Hepatocyte (in vitro differentiated cells): ENCODE measurements at regions not wholly inside any gene's neighbourhood (a gene's known extent, or its start where the extent isn't known, plus 50 kb on each side); places are given as distances from the start of the nearest gene placed in this dataset.

Experiments used
- DNase-seq: peaks from one replicate; pipeline ENCODE4 v3.0.0-alpha.2; 2016; ENCODE audit warnings: low spot score
- H2AFZ ChIP-seq: fragments of 200-600 bp; sonication (generic); 2 replicates; pipeline ENCODE4 v1.6.0; 2016; ENCODE audit warnings: antibody characterized with exemption, mild to moderate bottlenecking
- H3K27ac ChIP-seq: fragments of 200-600 bp; sonication (generic); 2 replicates; pipeline ENCODE4 v1.5.1; 2016; ENCODE audit warnings: mild to moderate bottlenecking
- H3K27me3 ChIP-seq: fragments of 200-600 bp; sonication (generic); 2 replicates; pipeline ENCODE4 v1.6.1; 2016
- H3K36me3 ChIP-seq: fragments of 200-600 bp; sonication (generic); replicated peaks from 2 replicates; pipeline ENCODE4 v1.5.1; 2016; ENCODE audit warnings: low read depth; ENCODE audit not compliant: insufficient read depth
- H3K4me1 ChIP-seq: fragments of 200-600 bp; sonication (generic); 2 replicates; pipeline ENCODE4 v1.5.1; 2016; ENCODE audit warnings: mild to moderate bottlenecking, moderate library complexity; ENCODE audit not compliant: insufficient read depth
- H3K4me2 ChIP-seq: fragments of 200-600 bp; sonication (generic); 2 replicates; pipeline ENCODE4 v1.6.0; 2016
- H3K4me3 ChIP-seq: fragments of 200-600 bp; sonication (generic); 2 replicates; pipeline ENCODE4 v1.5.1; 2016; ENCODE audit warnings: mild to moderate bottlenecking
- H3K79me2 ChIP-seq: fragments of 200-600 bp; sonication (generic); 2 replicates; pipeline ENCODE4 v1.6.0; 2017; ENCODE audit warnings: mild to moderate bottlenecking
- H3K9me2 ChIP-seq: fragments of 200-600 bp; sonication (generic); replicated peaks from 2 replicates; pipeline ENCODE4 v1.6.0; 2017; ENCODE audit warnings: mild to moderate bottlenecking; ENCODE audit not compliant: insufficient read depth
- H3K9me3 ChIP-seq: fragments of 200-600 bp; sonication (generic); 2 replicates; pipeline ENCODE4 v1.5.1; 2016; ENCODE audit warnings: low read depth, mild to moderate bottlenecking
- H4K20me1 ChIP-seq: fragments of 200-600 bp; sonication (generic); 2 replicates; pipeline ENCODE4 v1.6.0; 2016; ENCODE audit warnings: mild to moderate bottlenecking; ENCODE audit not compliant: insufficient read depth, poor library complexity, severe bottlenecking
- EZH2 ChIP-seq: fragments of 200-600 bp; sonication (generic); IDR thresholded peaks from 2 replicates; pipeline ENCODE4 v1.6.1; 2016; ENCODE audit warnings: antibody characterized with exemption, mild to moderate bottlenecking, borderline replicate concordance
- EZH2phosphoT487 ChIP-seq: fragments of 200-600 bp; sonication (generic); IDR thresholded peaks from one replicate; pipeline ENCODE4 v1.6.1; 2018; ENCODE audit warnings: antibody characterized with exemption, mild to moderate bottlenecking, low read depth, moderate library complexity; ENCODE audit not compliant: unreplicated experiment, severe bottlenecking
- WGBS: methylation state at CpG from one replicate; pipeline ENCODE4 v1.1.6; 2016; ENCODE audit warnings: low lambda C conversion rate; ENCODE audit errors: missing lambda C conversion rate; 5-methylcytosine and 5-hydroxymethylcytosine counted together
- TF ChIP-seq, protein P1 (sequence below): fragments of 200-600 bp; sonication (generic); IDR thresholded peaks from 2 replicates; pipeline ENCODE4 v1.5.1; 2016; ENCODE audit warnings: antibody characterized with exemption, mild to moderate bottlenecking; ENCODE audit not compliant: poor library complexity

DNA sequence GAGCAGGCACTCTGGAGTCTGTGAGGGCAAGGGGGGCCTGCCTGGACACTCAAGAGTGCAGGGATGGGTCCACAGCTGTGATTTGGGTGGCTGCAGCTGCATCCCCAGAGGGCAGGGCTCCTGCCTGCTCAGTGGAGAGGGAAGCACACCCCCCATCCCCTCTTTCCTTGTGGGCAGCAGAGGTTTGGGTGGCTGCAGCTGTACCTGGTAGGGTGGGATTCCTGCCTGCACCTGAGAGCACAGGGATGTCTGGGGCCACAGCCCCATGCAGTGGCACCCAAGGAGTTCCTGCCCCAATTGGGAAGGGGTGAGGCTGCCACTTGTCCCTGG, 605.4 kb upstream of the FAM174A start:
- Histone ChIP-seq H3K79me2 (no peaks in the 10 kb centered on the region), H3K27me3 (no peaks in the 10 kb centered on the region), H3K4me1 (no peaks in the 10 kb centered on the region), H3K4me3 (no peak overlapping the region), H4K20me1 (no peaks in the 10 kb centered on the region), H3K4me2 (no peak overlapping the region), H3K9me2 (no peaks in the 10 kb centered on the region), H3K9me3 (no peaks in the 10 kb centered on the region), H2AFZ (no peak overlapping the region), H3K27ac (no peak overlapping the region), H3K36me3 (no peaks in the 10 kb centered on the region)
- TF ChIP-seq EZH2 (no peak), EZH2phosphoT487 (no peak)
- TF ChIP-seq, protein P1, sequence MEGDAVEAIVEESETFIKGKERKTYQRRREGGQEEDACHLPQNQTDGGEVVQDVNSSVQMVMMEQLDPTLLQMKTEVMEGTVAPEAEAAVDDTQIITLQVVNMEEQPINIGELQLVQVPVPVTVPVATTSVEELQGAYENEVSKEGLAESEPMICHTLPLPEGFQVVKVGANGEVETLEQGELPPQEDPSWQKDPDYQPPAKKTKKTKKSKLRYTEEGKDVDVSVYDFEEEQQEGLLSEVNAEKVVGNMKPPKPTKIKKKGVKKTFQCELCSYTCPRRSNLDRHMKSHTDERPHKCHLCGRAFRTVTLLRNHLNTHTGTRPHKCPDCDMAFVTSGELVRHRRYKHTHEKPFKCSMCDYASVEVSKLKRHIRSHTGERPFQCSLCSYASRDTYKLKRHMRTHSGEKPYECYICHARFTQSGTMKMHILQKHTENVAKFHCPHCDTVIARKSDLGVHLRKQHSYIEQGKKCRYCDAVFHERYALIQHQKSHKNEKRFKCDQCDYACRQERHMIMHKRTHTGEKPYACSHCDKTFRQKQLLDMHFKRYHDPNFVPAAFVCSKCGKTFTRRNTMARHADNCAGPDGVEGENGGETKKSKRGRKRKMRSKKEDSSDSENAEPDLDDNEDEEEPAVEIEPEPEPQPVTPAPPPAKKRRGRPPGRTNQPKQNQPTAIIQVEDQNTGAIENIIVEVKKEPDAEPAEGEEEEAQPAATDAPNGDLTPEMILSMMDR: no peak
- no peak for DNase-seq

DNA sequence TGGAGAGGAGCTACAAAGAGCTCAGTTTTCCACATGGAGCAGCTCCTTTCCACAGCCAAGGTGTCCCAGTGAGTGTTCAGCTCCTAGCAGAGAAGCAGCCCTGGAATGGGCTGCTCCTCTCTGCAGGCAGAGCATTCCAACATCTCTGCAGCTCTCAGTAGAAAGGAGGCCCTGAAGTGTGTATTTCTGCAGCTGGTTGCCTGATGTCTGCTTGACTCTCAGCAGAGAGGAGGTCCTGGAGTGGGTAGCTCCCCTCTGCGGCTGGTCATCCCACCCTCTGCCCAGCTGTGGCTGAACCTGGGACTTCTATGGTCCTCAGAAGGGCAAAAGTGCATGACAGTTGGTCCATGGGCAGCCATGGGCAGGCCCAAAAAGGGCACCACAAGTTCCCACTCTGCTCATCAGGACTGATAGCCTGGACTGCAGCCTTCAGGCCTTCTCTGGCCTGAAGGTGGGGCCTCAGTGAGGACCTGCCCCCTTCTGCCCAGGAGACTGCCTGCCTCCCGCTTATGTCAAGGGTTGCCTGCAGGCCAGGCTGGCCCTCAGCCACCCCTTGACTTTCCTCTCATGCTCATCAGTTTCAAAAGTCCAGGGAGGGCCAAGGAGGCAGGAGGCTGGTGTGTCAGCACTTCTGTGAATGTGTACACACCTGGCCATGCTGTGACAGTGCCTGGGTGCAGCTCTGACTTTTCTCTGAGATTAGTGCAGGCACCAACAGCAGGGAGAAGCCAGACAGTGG, 605.9 kb upstream of the FAM174A start:
- Histone ChIP-seq H3K9me2 (no peaks in the 10 kb centered on the region), H3K4me2 (no peak overlapping the region), H2AFZ (no peak overlapping the region), H3K36me3 (no peaks in the 10 kb centered on the region), H3K4me3 (no peak overlapping the region), H3K4me1 (no peaks in the 10 kb centered on the region), H3K9me3 (no peaks in the 10 kb centered on the region), H3K79me2 (no peaks in the 10 kb centered on the region), H3K27ac (no peak overlapping the region), H4K20me1 (no peaks in the 10 kb centered on the region), H3K27me3 (no peaks in the 10 kb centered on the region)
- no peak for DNase-seq
- no peak for TF ChIP-seq EZH2phosphoT487
- no peak for TF ChIP-seq EZH2
- TF ChIP-seq, protein P1: no peak
- WGBS: 93% methylated on average over 2 of the region's 2 CpGs

DNA sequence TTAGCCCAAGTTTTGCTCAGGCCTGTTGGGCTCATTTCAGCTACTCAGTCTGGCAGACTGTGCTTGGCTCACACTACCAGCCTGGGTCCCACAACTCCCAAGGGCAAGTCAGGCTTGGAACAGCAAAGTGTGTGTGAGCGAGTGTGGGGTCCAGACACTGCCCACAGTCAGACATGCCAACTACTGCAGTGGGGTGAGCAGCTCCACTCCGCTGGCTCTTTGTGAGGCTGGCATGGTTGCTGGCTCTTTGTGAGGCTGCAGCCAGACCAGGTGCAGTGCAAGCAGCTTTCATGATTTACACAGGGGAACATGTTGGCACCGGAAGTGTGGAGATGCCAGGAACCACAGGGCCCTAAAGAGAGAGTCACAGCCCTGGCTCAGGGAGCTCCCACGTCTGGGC, 606.7 kb upstream of the FAM174A start:
- Histone ChIP-seq H3K79me2 (no peaks in the 10 kb centered on the region), H3K36me3 (no peaks in the 10 kb centered on the region), H3K4me2 (no peak overlapping the region), H4K20me1 (no peaks in the 10 kb centered on the region), H3K27ac (no peak overlapping the region), H3K9me3 (no peaks in the 10 kb centered on the region), H2AFZ (no peak overlapping the region), H3K9me2 (no peaks in the 10 kb centered on the region), H3K4me3 (no peak overlapping the region), H3K27me3 (no peaks in the 10 kb centered on the region), H3K4me1 (no peaks in the 10 kb centered on the region)
- no peak for DNase-seq
- TF ChIP-seq, protein P1: no peak
- TF ChIP-seq EZH2phosphoT487: no peak
- TF ChIP-seq EZH2: no peak
- 81% methylated on average over 4 of the region's 4 CpGs for WGBS

DNA sequence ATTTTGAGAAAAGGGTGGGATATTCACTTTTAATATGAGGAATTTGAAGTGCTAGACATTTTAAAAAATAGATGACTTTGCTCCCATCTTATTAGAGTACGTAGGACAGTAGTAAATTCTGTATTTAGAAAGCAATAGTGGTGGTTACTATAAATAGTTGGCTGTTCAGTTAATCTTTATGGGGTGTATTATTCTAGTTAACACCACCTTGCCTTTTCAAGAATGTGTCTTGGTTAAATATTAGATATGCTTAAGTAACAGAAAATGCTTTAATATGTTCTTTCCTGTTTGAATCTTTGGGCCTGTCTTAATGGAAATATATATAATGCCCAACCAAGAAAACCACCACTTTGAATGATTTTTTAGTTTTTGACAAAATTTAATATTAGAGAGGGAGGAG, 608.7 kb upstream of the FAM174A start:
- no peaks in the 10 kb centered on the region for H3K79me2 ChIP-seq

More for the DNA sequence above, 608.7 kb upstream of the FAM174A start:
- Histone ChIP-seq H3K27me3 (no peaks in the 10 kb centered on the region), H3K36me3 (no peaks in the 10 kb centered on the region), H3K4me2 (no peak overlapping the region), H3K4me1 (no peaks in the 10 kb centered on the region), H3K4me3 (no peak overlapping the region), H3K27ac (no peak overlapping the region), H4K20me1 (no peaks in the 10 kb centered on the region), H2AFZ (no peak overlapping the region), H3K9me2 (no peaks in the 10 kb centered on the region), H3K9me3 (no peaks in the 10 kb centered on the region)
- TF ChIP-seq, protein P1: no peak
- no peak for TF ChIP-seq EZH2phosphoT487
- no peak for TF ChIP-seq EZH2
- no peak for DNase-seq
- 68% methylated on average over 1 of the region's 1 CpG for WGBS
